GM18511 (cell line): ENCODE measurements at regions not wholly inside any gene's neighbourhood (a gene's known extent, or its start where the extent isn't known, plus 50 kb on each side); places are given as distances from the start of the nearest gene placed in this dataset.
"Not testable (repeated sequence)": the region's sequence is repeated elsewhere in the genome, so short reads cannot be mapped to it uniquely, and the experiment has no call there.

Experiments
- ATAC-seq: cut with Tn5 transposase; IDR thresholded peaks from one replicate; pipeline ENCODE4 v1.9.1; 2021; ENCODE audit warnings: mild to moderate bottlenecking, moderate library complexity; ENCODE audit not compliant: unreplicated experiment

DNA sequence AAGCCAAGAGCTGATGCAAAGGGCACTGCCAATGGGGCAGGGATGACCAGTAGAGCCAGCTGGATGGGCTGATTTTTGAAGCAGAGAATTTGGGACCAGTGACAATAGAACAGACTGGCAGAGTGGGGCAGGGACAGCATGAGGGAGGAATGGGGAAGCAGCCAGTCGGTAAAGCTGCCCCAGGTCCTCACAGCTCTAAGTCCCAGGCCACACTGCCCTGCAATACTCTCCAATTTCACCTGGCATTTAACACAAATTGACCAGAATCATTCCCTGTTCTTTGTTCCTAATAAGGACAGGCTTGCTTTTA is 186.9 kb downstream of the CTTN start:
- ATAC-seq, result no peak

DNA sequence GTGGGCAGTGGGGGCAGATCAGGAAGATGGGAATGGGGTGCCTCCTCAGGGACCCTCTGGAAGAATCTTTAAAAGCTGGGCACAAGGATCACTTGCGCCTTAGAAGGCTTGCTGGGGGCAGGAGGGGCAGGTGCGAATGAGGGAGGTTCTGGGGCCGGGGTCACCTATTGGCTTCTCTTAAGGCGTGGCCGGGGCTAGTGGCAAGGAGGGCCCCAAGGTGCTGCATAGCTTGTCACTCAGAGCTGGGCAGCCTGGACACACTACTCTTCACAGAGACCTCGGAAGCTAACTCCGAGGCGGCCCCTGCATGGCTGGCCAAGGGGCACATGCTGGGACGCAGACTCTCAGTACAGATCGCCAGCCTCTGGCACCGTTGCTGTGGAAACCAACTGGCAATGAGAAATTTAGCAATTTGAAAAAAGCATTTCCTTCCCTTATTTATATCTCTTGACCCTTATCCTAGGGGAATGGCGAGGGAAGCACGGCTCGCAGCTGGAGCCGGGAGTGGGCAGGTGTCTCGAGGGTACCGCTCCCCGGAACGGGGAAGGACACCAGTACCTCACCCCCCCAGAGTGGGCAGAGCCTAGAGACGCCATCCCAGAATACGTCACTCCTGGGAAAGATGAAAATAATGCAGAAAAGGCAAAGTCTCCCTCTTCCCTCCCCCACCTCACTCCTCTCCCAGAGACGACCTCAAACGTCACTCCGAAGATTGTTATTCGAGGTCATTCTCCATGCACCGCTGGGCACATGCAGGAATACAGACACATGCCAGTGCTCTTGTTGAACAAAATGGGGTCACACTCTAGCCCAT is 188.1 kb downstream of the CTTN start:
- no peak for ATAC-seq

DNA sequence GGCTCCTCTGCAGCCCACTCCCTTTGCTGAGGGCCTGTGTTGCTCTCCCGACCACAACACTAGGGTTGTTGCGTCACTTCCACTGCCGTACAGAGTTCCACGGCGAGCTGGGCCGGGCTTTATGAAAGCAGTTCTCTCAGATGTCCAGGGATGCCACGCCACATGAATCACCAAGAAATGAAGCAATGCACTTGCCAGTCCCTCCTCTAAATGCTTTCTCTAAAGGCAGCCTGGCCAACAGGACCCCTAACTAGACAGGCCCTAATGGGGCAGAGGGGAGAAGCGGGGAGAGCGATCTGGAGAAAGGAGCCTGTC is 188.7 kb downstream of the CTTN start:
- no peak for ATAC-seq

DNA sequence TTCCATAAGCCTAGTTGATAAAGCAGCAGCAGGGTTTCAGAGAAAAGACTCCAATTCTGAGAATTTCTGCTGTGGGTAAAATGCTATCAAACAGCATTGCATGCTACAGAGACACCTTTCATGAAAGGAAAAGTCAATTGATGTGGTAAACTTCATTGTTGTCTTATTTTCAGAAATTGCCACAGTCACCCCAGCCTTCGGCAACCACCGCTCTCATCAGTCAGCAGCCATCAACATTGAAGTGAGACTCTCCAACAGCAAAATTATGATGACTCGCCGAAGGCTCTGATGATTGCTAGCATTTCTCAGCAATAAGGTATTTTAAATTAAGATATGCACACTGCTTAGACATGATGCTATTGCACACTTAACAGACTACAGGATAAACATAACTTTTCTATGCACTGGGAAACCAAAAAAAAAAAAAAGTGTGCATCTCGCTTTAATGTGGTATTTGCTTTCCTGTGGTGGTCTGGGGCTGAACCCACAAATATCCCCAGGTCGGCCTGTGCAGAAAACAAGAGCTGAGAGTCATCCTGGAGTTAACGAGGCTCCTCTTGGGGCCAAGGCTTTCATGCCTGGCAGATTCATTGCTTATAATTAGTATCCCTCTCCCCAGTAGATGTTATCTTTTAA is 192.1 kb downstream of the CTTN start:
- ATAC-seq, result no peak

DNA sequence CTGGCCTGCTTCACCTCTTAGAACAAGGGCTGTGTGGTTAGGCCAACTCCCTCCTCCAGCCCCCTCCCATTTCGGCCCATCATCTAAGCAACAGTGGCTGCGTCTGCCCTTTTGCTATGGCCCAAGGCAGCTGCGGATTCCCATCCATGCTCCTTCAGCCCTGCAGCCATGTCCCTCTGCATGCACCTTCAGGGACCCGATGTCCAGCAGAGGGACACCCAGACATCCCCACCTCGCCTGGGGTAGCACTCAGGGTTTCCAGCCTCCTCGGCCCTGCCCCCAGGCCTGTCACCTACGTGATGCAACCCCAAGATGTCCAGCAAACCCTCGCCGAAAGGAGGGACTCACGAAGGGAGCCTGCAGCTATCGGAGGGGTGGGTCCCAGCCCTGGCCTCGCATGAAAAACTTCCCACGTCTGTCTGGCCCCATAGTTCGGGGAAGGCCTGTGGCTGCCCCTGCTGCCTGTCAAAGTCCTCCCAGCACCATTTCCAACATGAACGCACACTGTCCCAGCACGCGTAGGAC is 194.4 kb downstream of the CTTN start:
- ATAC-seq, result no peak

DNA sequence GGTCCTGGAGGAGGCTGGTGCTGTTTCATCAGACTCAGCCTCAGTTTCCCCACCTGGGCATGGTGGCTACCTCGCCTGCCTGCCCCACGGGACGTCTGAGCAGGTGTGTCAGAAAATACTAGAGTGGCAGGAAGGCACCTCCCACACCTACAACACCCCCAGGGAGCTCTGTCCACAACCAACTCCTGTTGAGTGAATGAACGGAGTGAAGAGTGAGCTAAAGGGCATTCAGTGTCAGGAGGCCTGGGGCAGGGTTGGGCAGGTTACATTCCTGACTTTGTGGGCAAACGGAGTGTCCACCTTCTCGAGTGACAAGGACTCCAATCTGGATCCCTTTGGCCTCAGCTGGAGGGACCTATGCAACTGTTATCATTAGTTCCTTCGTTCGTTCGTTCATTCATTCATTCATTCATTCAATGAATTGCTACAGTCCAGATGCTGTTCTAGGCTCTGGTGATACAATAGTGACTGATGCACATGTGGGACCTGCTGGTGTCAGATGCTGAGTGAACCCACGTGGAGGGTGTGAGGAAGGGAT is 195.2 kb downstream of the CTTN start:
- no peak for ATAC-seq

DNA sequence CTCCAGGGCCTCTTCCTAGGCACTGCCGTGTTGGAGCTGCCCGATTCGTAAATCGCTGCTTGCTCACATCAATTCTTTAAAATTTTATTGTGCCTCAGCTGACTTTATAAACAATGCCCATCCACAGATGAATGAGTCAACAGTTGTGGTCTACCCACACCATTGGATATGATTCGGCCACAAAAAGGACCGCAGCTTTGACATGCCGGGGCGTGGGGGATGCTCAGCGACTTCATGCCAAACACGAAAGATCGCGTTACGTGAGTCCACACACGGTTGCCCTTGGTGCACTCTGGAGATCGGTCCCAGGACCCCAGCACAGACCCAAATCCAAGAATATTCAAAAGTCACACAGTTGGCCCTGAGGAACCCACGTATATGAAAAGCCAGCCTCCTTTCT is 195.7 kb downstream of the CTTN start:
- ATAC-seq, result no peak

DNA sequence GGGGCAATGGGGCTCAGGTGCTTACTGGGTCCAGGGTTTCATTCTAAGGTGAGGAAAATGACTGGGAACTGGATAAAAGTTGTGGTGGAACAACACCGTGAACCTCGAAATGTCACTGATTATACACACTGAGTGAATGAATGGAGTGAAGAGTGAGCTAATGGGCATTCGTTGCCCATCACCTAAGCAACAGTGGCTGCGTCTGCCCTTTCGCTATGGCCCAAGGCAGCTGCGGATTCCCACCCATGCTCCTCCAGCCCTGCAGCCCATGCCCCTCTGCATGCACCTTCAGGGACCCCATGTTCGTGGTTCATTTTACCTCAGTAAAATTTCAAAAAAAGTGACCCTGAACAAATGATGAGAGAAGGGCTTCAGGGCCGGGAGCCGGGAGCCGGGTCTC is 196.3 kb downstream of the CTTN start:
- no peak for ATAC-seq

DNA sequence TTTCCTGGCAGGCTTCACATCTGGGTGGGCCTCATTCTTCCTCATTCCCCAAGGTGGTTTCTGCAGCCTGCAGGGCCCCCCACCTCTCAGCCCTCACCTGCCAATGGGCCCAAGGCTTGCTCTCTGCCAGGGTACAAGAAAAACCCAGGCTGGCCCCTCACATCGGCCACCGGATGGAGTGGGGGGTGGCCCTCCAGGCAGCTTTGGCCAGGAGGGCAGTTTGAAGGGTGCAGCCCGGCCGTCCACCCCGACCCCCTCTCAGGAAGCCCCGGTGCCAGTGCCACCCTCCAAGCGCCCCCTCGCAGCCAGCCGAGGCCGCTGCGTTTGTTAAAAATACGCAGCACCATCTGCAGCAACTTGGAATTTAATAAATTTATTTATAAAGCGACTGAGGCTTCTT is 196.7 kb downstream of the CTTN start:
- no peak for ATAC-seq

DNA sequence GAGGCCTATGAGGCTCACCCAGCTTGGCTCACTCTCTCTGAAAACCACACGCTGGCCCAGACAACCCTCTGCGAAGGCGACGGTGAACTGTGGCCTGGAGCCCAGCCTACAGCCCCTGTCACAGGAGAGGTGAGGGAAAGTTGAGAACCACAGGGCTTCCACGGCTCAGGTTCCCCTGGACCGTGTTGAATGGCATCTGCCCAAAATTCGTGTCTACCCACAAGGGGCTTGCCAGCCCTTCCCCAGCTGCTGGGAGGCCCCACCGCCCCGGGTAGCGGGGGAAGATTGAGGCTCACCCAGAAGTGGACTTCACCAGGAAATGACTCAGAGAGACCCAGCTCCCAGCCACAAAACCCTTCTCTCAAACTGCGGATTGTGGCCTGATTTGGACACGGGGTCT is 197.1 kb downstream of the CTTN start:
- no peak for ATAC-seq

DNA sequence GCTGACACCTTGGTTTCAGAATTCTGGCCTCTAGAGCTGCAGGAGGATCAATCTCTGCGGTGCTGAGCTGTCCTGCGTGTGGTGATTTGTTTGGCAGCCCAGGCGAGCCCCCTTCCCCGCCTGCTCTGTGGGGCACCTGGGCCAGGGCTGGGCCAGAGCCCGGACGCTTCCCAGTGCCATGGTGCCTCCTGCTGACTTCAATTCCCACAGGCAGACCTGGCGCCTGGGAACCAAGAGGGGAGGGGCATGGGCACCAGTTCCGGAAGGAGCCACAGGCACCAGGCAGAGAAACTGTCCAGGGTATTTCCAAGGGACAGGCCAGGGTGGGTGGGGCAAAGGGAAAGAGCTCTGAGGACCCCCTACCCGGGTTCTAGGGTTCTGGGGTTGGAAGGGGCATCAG is 197.8 kb downstream of the CTTN start:
- ATAC-seq, result no peak

DNA sequence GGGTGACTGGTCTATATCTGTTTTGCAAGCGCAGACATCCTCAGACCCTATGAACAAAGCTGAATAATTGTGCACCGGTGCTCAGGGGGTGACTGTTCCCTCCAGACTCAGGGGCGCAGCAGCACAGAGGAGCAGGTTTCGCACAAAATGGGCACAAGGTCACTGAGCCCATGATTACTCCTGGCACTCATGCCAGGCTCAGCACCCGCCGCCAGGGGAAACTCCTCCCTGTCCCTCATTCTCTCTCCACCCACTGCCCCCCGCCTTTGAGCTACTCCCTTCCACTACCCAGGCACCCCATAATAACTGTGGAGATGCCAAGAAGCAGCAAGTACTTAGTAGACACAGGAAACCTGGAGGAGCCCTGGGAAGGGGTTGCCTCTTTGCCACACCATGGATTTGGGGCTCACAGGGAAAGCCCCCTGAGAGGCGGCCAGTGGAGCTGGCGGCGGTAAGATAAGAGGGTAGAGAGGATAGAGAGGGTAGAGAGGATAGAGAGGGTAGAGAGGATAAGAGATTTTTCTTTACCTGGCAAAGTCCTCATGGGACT is 198.8 kb downstream of the CTTN start:
- no peak for ATAC-seq

DNA sequence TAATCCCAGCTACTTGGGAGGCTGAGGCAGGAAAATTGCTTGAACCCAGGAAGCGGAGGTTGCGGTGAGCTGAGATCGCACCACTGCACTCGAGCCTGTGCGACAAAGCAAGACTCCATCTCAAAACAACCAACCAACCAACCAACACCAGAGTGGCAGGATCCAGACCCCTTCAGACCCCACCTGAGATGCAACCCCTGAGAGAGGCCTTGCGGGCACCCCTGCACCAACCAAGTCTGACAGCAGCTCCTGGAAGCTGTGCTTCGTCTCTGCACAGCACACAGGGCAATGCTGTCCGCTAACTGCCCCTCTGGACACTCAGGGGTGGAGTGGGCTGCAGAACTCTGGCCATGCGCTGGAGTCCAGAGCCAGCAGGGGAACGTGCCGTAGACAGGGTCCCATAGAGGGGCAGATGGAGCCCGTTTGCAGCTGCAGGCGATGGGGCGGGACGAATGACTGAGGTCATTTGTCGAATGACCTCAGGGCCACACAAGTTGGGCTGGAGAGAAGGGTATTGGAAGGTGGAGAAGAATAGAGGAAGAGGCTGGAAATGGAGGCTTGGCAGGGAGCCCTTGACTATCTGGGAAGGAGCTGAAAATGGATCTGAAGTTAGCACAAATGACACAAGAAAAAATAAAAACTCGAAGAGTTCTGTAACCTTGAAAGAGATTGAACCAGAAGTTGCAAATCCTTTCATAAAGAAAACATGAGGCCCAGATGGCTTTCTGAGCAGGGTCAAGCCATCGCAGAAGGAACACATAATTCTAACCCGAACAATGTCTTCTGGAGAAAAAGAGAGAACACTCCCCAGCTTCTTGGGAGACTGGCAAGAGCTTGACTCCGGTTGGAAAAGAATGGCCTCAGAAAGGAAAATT is 199.7 kb downstream of the CTTN start:
- ATAC-seq, result no peak

DNA sequence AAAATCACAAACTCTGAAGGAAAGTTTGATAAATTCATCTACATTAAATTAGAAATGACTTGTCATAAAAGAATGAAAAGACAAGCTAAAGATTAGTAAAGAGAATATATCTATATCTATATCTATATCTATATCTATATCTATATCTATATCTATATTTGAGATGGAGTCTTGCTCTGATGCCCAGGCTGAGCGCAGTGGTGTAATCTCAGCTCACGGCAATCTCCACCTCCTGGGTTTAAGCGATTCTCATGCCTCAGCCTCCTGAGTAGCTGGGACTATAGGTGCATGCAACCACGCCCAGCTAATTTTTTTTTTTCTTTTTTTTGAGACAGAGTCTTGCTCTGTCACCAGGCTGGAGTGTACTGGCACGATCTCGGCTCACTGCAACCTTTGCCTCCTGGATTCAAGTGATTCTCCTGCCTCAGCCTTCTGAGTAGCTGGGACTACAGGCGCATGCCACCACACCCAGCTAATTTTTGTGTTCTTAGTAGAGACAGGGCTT is 202.6 kb downstream of the CTTN start:
- not testable (repeated sequence) for ATAC-seq

DNA sequence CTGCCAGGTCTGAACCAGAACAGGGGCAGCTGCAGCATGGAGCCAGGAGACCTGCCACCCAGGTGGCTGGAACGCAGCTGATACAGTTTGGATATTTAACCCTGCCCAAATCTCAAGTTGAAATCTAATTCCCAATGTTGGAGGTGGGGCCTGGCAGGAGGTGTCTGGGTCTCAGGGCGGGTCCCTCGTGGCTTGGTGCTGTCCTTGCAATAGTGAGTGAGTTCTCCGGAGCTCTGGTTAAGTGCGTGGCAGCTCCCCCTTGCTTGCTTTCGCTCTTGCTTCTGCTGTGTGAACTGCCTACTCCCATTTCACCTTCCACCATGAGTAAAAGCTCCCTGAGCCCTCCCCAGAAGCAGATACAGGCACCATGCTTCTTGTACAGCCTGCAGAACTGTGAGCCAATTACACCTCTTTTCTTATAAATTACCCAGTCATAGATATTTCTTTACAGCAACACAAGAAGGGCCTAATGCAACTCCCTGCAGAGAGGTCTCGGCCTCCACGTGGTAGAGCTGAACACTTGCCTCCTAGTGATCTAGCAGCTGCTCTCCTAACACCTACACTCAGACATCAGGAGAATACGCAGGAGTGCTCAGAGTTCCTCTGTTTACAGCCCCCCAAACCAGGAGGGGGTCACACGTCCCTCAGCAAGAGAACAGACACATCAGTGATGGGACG is 203.7 kb downstream of the CTTN start:
- ATAC-seq, result no peak

DNA sequence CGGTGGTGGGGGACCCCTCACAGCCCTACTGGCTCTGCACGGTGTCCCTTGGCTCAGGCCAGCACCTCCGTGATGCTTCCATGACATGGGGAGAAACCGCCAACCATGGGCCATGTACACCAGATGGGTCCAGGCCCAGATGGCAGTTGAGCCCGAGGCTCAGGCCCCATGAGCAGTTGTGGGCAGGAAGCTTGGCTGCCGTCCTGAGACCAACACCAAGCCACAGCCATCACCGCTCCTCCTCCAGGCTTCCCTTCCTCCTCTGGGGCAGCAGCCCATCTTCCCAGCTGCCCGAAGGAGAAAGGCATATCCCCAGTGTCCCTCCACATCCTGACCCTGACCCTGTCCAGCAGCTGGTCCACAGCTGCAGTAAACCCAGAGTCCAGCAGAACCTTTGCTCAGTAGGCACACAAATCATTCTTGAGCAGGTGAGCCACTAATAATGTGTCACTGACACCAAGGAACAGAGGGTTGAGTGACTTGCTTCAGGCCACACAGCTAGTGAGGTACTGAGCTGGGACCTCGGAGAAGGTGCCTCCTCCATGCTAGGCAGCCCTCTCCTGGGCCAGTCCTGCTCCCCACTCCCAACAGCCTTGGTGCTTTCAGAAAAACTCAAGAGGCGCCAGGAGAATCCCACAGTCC is 204.9 kb downstream of the CTTN start:
- ATAC-seq, result no peak

DNA sequence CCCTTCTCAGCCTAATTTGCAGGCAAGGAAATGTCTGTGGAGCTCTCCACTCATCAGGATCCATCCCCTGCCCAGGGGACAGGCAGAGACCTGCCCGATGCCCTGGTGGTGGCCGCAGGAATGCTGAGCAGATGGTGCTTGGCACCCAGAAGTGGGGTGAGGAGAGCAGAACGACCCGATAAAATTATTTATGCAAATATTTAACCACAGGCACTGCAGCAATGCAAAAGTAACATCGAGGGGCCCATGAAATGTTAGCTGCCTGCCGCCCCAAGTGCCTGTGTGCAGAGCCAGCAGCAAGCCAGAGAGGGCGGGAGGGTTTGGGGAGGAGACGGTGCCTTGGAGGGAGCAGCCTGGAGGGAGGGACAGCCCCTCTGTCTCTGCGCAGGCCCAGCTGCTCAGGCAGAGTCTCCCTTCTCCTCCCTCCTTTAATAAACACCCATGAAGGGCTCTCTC is 205.5 kb downstream of the CTTN start:
- ATAC-seq, result no peak

DNA sequence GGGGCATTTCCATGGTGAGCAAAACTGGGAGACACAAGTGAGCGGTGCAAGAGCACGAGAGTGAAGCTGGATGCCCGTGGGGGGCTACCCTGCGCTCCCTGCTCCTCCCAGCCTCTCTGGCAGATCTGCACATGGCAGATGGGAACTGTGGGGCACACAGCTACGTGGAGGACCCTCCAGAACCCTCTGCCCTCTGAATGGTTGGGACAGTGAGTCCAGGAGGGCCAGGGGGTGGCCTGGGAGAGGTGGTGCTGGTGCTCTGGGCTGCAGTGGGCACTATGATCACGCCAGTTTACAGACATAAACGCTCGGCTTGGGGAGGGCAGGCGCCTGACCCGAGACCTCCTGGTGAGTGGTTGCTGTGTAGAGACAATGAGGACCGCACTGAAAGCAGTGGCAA is 205.9 kb downstream of the CTTN start:
- no peak for ATAC-seq

DNA sequence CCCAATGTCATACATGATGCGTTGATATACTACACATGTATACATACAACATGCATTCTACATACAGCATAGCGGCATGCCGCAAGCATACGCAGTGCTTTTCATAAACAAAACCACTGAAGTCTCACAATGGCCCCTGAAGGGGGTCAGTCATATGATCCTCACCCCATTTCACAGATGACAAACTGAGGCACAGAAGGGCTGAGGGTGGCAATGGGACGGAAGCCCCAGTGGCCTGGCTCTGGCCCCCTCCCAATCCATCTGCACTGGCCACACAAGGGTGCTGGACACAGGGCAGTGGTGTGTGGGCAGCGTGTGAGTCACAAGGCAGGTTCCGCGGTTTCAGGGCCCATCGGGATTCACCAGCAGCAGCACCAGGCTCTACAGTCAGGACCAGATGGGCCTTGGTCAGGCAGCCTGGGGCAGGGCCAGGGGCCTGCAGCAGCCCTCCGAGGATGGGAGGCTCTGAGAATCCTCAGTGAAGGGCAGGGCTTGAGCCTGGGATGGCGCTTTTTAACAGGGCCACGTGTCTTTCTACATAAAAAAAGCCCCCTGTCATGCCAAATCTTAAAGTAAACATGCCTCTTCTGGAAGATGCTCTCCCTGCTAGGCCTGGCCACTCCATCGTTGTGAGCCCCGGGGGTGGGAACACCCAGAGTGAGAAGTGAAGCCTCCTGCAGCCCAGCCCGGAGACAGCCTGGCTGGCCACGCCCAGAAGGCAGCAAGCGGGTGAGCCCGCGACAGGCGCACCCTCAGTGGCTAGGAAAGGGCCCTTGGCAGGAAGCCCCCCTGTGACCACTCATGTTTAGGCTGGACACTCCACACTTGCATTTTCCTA is 206.5 kb downstream of the CTTN start:
- no peak for ATAC-seq
